ENCODE measurements at regions not wholly inside any gene's neighbourhood (a gene's known extent, or its start where the extent isn't known, plus 50 kb on each side); places are given as distances from the start of the nearest gene placed in this dataset.

GRCh38 chr2:240269886-240270285 is 129.4 kb upstream of the OTOS start:
- Mint-ChIP-seq H3K27ac (no peak overlapping the region), H3K27me3 (peaks cover 50 to 69% of the 10 kb centered on the region in 2 donors), H3K4me1 (ENCODE audit: low read depth in 2 of 2) (no peaks in the 10 kb centered on the region), H3K4me3 (no peak overlapping the region), H3K9me3 (peaks cover 8% of the 10 kb centered on the region), H3K36me3 (peaks cover 11% of the 10 kb centered on the region)
- ATAC-seq (no peak), DNase-seq (ENCODE audit: low spot score) (no peak)

GRCh38 chr2:240271716-240272341 is 131.4 kb upstream of the OTOS start:
- Mint-ChIP-seq H3K27ac (no peak overlapping the region), H3K36me3 (peaks cover 11% of the 10 kb centered on the region), H3K27me3 (peaks cover 54 to 70% of the 10 kb centered on the region in 2 donors), H3K9me3 (peaks cover 8% of the 10 kb centered on the region), H3K4me1 (ENCODE audit: low read depth in 2 of 2) (no peaks in the 10 kb centered on the region), H3K4me3 (no peak overlapping the region)
- ATAC-seq = no peak
- DNase-seq (ENCODE audit: low spot score) = no peak

GRCh38 chr2:240275386-240275785 is 134.9 kb upstream of the OTOS start:
- H3K4me3 Mint-ChIP-seq = no peak overlapping the region
- ATAC-seq = no peak
- H3K27ac Mint-ChIP-seq = no peak overlapping the region
- peaks cover 11% of the 10 kb centered on the region for H3K36me3 Mint-ChIP-seq
- peaks cover 57 to 70% of the 10 kb centered on the region in 2 donors for H3K27me3 Mint-ChIP-seq
- peaks cover 8% of the 10 kb centered on the region for H3K9me3 Mint-ChIP-seq
- H3K4me1 Mint-ChIP-seq (ENCODE audit: low read depth in 2 of 2) = no peaks in the 10 kb centered on the region
- no peak for DNase-seq (ENCODE audit: low spot score)

GRCh38 chr2:240277073-240277806 is 136.8 kb upstream of the OTOS start:
- H3K27me3 Mint-ChIP-seq = peaks cover 58 to 79% of the 10 kb centered on the region in 2 donors
- H3K27ac Mint-ChIP-seq = no peak overlapping the region
- H3K36me3 Mint-ChIP-seq = peaks cover 6% of the 10 kb centered on the region
- ATAC-seq = no peak
- H3K4me1 Mint-ChIP-seq (ENCODE audit: low read depth in 2 of 2) = no peaks in the 10 kb centered on the region
- H3K9me3 Mint-ChIP-seq = peaks cover 3% of the 10 kb centered on the region
- DNase-seq (ENCODE audit: low spot score) = no peak
- H3K4me3 Mint-ChIP-seq = no peak overlapping the region

GRCh38 chr2:240277807-240278522 is 137.5 kb upstream of the OTOS start:
- no peak for ATAC-seq
- Mint-ChIP-seq H3K4me3 (no peak overlapping the region), H3K27ac (no peak overlapping the region), H3K9me3 (peaks cover under 1% of the 10 kb centered on the region), H3K27me3 (peaks cover 56 to 78% of the 10 kb centered on the region in 2 donors), H3K36me3 (peaks cover 3% of the 10 kb centered on the region), H3K4me1 (ENCODE audit: low read depth in 2 of 2) (no peaks in the 10 kb centered on the region)
- DNase-seq (ENCODE audit: low spot score) = no peak

- Mint-ChIP-seq H3K36me3 (no peaks in the 10 kb centered on the region), H3K27me3 (peaks cover 54 to 78% of the 10 kb centered on the region in 2 donors), H3K4me1 (ENCODE audit: low read depth in 2 of 2) (no peaks in the 10 kb centered on the region), H3K4me3 (no peak overlapping the region), H3K27ac (no peak overlapping the region), H3K9me3 (peaks cover 1% of the 10 kb centered on the region)
- no peak for DNase-seq (ENCODE audit: low spot score)
- no peak for ATAC-seq
These were observed 138.2 kb upstream of the OTOS start for GRCh38 chr2:240278661-240279060.

GRCh38 chr2:240280621-240281020 is 140.2 kb upstream of the OTOS start:
- Mint-ChIP-seq H3K4me3 (no peak overlapping the region), H3K36me3 (no peaks in the 10 kb centered on the region), H3K27ac (no peak overlapping the region), H3K9me3 (peaks cover 2% of the 10 kb centered on the region), H3K4me1 (ENCODE audit: low read depth in 2 of 2) (no peaks in the 10 kb centered on the region), H3K27me3 (peaks cover 40 to 67% of the 10 kb centered on the region in 2 donors)
- DNase-seq (ENCODE audit: low spot score) (no peak), ATAC-seq (no peak)

- DNase-seq (ENCODE audit: low spot score) = no peak
- H3K36me3 Mint-ChIP-seq = no peaks in the 10 kb centered on the region
- no peak overlapping the region for H3K4me3 Mint-ChIP-seq
- H3K27me3 Mint-ChIP-seq = peaks cover 23 to 42% of the 10 kb centered on the region in 2 donors
- peak in 1 of 2 donors; percentile 49 for ATAC-seq
- H3K9me3 Mint-ChIP-seq = peaks cover 2% of the 10 kb centered on the region
- no peak overlapping the region for H3K27ac Mint-ChIP-seq
- H3K4me1 Mint-ChIP-seq (ENCODE audit: low read depth in 2 of 2) = no peaks in the 10 kb centered on the region
These were observed 144.2 kb upstream of the OTOS start for GRCh38 chr2:240284503-240285259.

- Mint-ChIP-seq H3K4me1 (ENCODE audit: low read depth in 2 of 2) (no peaks in the 10 kb centered on the region), H3K9me3 (peaks cover 2% of the 10 kb centered on the region), H3K36me3 (no peaks in the 10 kb centered on the region)
These were observed 145.3 kb upstream of the OTOS start for GRCh38 chr2:240285725-240286124.

GRCh38 chr2:240286596-240286995 is 146.1 kb upstream of the OTOS start:
- DNase-seq (ENCODE audit: low spot score) (no peak), ATAC-seq (no peak)
- H3K27ac Mint-ChIP-seq = no peak overlapping the region
- no peaks in the 10 kb centered on the region for H3K4me1 Mint-ChIP-seq (ENCODE audit: low read depth in 2 of 2)
- no peaks in the 10 kb centered on the region for H3K36me3 Mint-ChIP-seq
- no peak overlapping the region for H3K4me3 Mint-ChIP-seq
- H3K27me3 Mint-ChIP-seq = peaks cover 13 to 23% of the 10 kb centered on the region in 2 donors
- peaks cover 2% of the 10 kb centered on the region for H3K9me3 Mint-ChIP-seq

More at GRCh38 chr2:240285725-240286124, 145.3 kb upstream of the OTOS start:
- Mint-ChIP-seq H3K4me3 (no peak overlapping the region), H3K27me3 (peaks cover 18 to 32% of the 10 kb centered on the region in 2 donors), H3K27ac (no peak overlapping the region)
- no peak for ATAC-seq
- no peak for DNase-seq (ENCODE audit: low spot score)

- Mint-ChIP-seq H3K9me3 (peaks cover 2% of the 10 kb centered on the region), H3K27ac (no peak overlapping the region), H3K27me3 (peaks cover 11 to 19% of the 10 kb centered on the region in 2 donors), H3K4me1 (ENCODE audit: low read depth in 2 of 2) (no peaks in the 10 kb centered on the region), H3K36me3 (no peaks in the 10 kb centered on the region), H3K4me3 (no peak overlapping the region)
- ATAC-seq (peak in 1 of 2 donors; percentile 7), DNase-seq (ENCODE audit: low spot score) (no peak)
These were observed 146.6 kb upstream of the OTOS start for GRCh38 chr2:240287011-240287410.

- ATAC-seq = peak; percentile 3 to 44
- Mint-ChIP-seq H3K36me3 (no peaks in the 10 kb centered on the region), H3K4me3 (no peak overlapping the region), H3K27me3 (peaks cover 11 to 14% of the 10 kb centered on the region in 2 donors), H3K4me1 (ENCODE audit: low read depth in 2 of 2) (no peaks in the 10 kb centered on the region), H3K9me3 (peaks cover 2% of the 10 kb centered on the region), H3K27ac (no peak overlapping the region)
- no peak for DNase-seq (ENCODE audit: low spot score)
These were observed 147.1 kb upstream of the OTOS start for GRCh38 chr2:240287496-240288086.

GRCh38 chr2:240288087-240288521 is 147.4 kb upstream of the GPC1 start:
- ATAC-seq = no peak

More at GRCh38 chr2:240288087-240288521, 147.4 kb upstream of the GPC1 start:
- peaks cover 2% of the 10 kb centered on the region for H3K9me3 Mint-ChIP-seq
- H3K4me1 Mint-ChIP-seq (ENCODE audit: low read depth in 2 of 2) = no peaks in the 10 kb centered on the region
- H3K36me3 Mint-ChIP-seq = no peaks in the 10 kb centered on the region
- no peak for DNase-seq (ENCODE audit: low spot score)
- no peak overlapping the region for H3K27ac Mint-ChIP-seq
- no peak overlapping the region for H3K4me3 Mint-ChIP-seq
- peaks cover 7 to 9% of the 10 kb centered on the region in 2 donors for H3K27me3 Mint-ChIP-seq
